GM12873 (cell line): ENCODE measurements at regions not wholly inside any gene's neighbourhood (a gene's known extent, or its start where the extent isn't known, plus 50 kb on each side); places are given as distances from the start of the nearest gene placed in this dataset.

Source experiments
- CTCF ChIP-seq: IDR thresholded peaks from 2 replicates; pipeline ENCODE4 v1.5.1; 2012; ENCODE audit warnings: low read depth, mild to moderate bottlenecking, moderate library complexity, low read length, control low read depth; ENCODE audit not compliant: insufficient read depth; ENCODE audit errors: missing control alignments

GRCh38 chr12:90343966-90344365, 611.0 kb downstream of the CCER1 start:
- TF ChIP-seq CTCF: no peak

GRCh38 chr12:90342081-90342480, 612.9 kb downstream of the CCER1 start:
- TF ChIP-seq CTCF: no peak

DNA sequence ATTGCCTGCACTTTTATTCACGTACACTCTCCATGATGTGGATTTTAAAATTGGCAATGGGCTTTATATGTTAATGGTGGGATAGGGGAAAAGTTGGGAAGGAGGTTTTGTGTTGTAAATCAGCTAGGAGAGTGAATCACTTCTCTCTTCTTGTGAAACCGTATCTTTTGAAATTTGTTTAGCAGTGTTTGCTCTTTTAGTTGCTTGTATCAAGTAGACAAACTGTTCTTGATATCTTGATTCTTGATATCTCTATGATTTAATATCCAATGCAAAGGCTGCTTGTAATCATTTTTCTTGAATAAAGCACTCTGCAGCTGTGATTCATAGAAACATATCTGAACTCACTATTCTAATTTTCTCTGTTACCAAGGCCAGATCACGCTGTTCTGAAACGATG, 615.1 kb downstream of the CCER1 start:
- TF ChIP-seq CTCF: no peak

DNA sequence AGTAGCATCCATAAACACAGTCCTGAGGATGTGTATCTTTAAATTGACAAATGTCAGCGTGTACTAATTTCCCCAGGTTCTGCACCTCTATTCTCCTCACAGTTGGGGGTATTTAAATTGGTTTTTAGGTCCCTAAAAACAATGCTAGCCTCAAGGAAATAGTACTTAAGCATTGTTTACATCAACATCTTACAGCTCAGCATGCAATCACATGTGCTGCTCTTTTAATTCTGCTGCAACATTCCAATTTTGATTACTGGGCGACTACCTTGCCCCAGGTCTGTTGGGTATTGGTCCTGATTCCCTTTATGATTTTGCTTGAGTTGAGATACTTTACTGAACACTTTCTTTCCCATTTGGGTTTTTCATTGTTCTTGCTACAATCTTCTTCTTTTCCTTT, 616.6 kb downstream of the CCER1 start:
- no peak for TF ChIP-seq CTCF

DNA sequence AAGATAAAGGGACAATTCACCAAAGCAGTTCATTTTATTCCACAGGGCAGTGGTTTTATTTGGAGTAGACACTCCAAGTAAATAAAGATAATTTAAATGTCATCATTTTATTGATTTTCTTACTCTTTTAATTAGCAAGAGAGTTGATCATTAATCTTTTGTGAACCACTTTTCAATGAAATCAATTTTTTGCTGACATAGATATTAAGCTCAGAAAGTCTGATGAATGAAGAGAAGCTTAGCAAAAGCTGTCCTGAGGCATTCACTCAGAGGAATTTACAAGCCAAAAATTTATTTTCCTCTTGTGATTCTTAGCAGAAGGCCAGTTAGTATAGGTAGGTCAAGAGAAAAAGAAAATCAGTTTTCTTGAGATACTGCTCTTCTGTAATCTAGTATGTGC, 618.0 kb downstream of the CCER1 start:
- TF ChIP-seq CTCF: no peak

DNA sequence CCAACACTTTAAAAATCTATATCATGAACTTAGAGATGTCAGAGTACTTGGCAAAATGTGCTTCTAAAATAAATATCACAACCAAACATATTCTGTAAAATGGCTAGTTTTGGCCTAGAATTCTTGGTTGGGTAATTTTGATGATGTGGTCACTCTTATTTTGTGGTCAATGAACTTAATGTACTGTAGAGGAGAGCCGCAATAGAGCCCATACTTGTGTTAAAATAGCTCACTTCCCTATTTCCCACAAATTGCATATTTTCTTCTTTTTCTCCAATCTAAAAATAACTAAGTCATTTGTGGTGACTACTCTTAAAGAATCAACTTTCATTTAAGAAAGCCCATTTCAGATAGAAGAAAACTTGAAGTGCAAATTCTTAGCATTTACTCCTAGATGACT, 619.4 kb downstream of the CCER1 start:
- TF ChIP-seq CTCF: no peak

- no peak for TF ChIP-seq CTCF
Measured at GRCh38 chr12:90333939-90334338, 621.0 kb downstream of the CCER1 start.

DNA sequence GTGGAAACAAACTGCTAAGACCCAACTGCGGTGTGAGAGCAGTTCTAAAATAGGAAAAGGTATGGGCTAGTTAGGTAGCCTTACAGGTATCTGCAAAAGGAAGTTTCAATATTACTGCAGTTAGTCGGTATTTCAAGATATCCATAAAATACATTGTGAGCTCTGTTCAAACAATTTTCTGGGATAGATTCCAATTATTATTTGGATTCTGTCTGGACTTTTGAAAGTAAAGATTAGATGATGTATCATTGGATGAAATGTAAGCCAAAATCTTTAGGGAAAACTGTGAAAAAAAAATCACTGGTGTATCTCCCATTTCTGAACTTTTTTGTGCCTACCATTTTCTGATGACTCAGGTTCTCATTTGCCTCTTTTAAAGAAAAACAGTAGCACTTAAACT, 621.6 kb downstream of the CCER1 start:
- no peak for TF ChIP-seq CTCF
